Neural cell (in vitro differentiated cells): ENCODE measurements at regions not wholly inside any gene's neighbourhood (a gene's known extent, or its start where the extent isn't known, plus 50 kb on each side); places are given as distances from the start of the nearest gene placed in this dataset.

ENCODE experiments used
- CTCF ChIP-seq: fragments of 450-650 bp; IDR thresholded peaks from 2 replicates; pipeline ENCODE4 v1.5.1; 2014; ENCODE audit warnings: antibody characterized with exemption, mild to moderate bottlenecking, moderate library complexity; ENCODE audit not compliant: poor library complexity, severe bottlenecking
- EP300 ChIP-seq: fragments of 450-650 bp; conservative IDR thresholded peaks from 2 replicates; pipeline ENCODE4 v1.6.1; 2014; ENCODE audit warnings: antibody characterized with exemption, mild to moderate bottlenecking, moderate library complexity; ENCODE audit not compliant: poor library complexity, severe bottlenecking
- EZH2 ChIP-seq: fragments of 200-600, 300-800 bp; shearing (Covaris generic), sonication (generic); IDR thresholded peaks from 2 replicates; pipeline ENCODE4 v1.6.1; 2014; ENCODE audit warnings: antibody characterized with exemption, low read length, borderline replicate concordance, mild to moderate bottlenecking; ENCODE audit not compliant: insufficient read depth, poor library complexity, severe bottlenecking
- POLR2AphosphoS5 ChIP-seq: IDR thresholded peaks from 2 replicates; pipeline ENCODE4 v1.6.1; 2012
- REST ChIP-seq: IDR thresholded peaks from 2 replicates; pipeline ENCODE4 v1.6.1; 2012; ENCODE audit warnings: borderline replicate concordance
- SMC3 ChIP-seq: fragments of 450-650 bp; conservative IDR thresholded peaks from 2 replicates; pipeline ENCODE4 v1.6.1; 2014; ENCODE audit warnings: antibody characterized with exemption, mild to moderate bottlenecking, moderate library complexity; ENCODE audit not compliant: poor library complexity

GRCh38 chr2:223363085-223363484, 239.1 kb downstream of the SCG2 start:
- no peak for TF ChIP-seq CTCF
- TF ChIP-seq POLR2AphosphoS5 = no peak
- TF ChIP-seq SMC3 = no peak
- no peak for TF ChIP-seq REST
- no peak for TF ChIP-seq EP300
- no peak for TF ChIP-seq EZH2
